RCC 7860 (cell line): ENCODE measurements at regions not wholly inside any gene's neighbourhood (a gene's known extent, or its start where the extent isn't known, plus 50 kb on each side); places are given as distances from the start of the nearest gene placed in this dataset.
"Not testable (repeated sequence)": the region's sequence is repeated elsewhere in the genome, so short reads cannot be mapped to it uniquely, and the experiment has no call there.

Source experiments
- DNase-seq: peaks from one replicate; pipeline ENCODE4 v3.0.0-alpha.2; 2015; ENCODE audit warnings: low spot score
- FAIRE-seq: peaks from 2 replicates; lab custom pipeline; 2012; peaks lifted over from hg19 to GRCh38; lab: Jason Lieb, UNC

- no peak for DNase-seq
Measured at GRCh38 chr12:67069451-67070306, 199.5 kb upstream of the CAND1 start.

GRCh38 chr12:67070307-67070600 is 198.9 kb upstream of the CAND1 start:
- DNase-seq (no peak), FAIRE-seq (no peak)

More at GRCh38 chr12:67069451-67070306, 199.5 kb upstream of the CAND1 start:
- FAIRE-seq: no peak

GRCh38 chr12:67070604-67071003 is 198.6 kb upstream of the CAND1 start:
- FAIRE-seq: no peak
- DNase-seq: no peak

- not testable (repeated sequence) for DNase-seq, FAIRE-seq
Measured at GRCh38 chr12:67072281-67072680, 196.9 kb upstream of the CAND1 start.

- DNase-seq: no peak
- FAIRE-seq: no peak
Measured at GRCh38 chr12:67073336-67073735, 195.8 kb upstream of the CAND1 start.

- DNase-seq (no peak), FAIRE-seq (no peak)
Measured at GRCh38 chr12:67074072-67074471, 195.1 kb upstream of the CAND1 start.

- peak; percentile 34 for FAIRE-seq
Measured at GRCh38 chr12:67077617-67078016, 191.5 kb upstream of the CAND1 start.

GRCh38 chr12:67078957-67079356 is 190.2 kb upstream of the CAND1 start:
- no peak for DNase-seq
- no peak for FAIRE-seq

More at GRCh38 chr12:67077617-67078016, 191.5 kb upstream of the CAND1 start:
- peak; percentile 6 for DNase-seq

- DNase-seq: no peak
- no peak for FAIRE-seq
Measured at GRCh38 chr12:67080637-67081036, 188.5 kb upstream of the CAND1 start.

GRCh38 chr12:67082221-67082620 is 186.9 kb upstream of the CAND1 start:
- FAIRE-seq: no peak
- DNase-seq: no peak

GRCh38 chr12:67085699-67086098 is 183.5 kb upstream of the CAND1 start:
- FAIRE-seq (no peak), DNase-seq (no peak)

- FAIRE-seq (no peak), DNase-seq (no peak)
Measured at GRCh38 chr12:67086116-67086515, 183.0 kb upstream of the CAND1 start.

GRCh38 chr12:67088401-67089118 is 180.6 kb upstream of the CAND1 start:
- DNase-seq (no peak), FAIRE-seq (no peak)

- FAIRE-seq (no peak), DNase-seq (no peak)
Measured at GRCh38 chr12:67091204-67091603, 178.0 kb upstream of the CAND1 start.

- DNase-seq (no peak), FAIRE-seq (no peak)
Measured at GRCh38 chr12:67091678-67092077, 177.5 kb upstream of the CAND1 start.

GRCh38 chr12:67092934-67093333 is 176.2 kb upstream of the CAND1 start:
- not testable (repeated sequence) for FAIRE-seq, DNase-seq

GRCh38 chr12:67096533-67097318 is 172.4 kb upstream of the CAND1 start:
- FAIRE-seq: no peak
- no peak for DNase-seq

- FAIRE-seq: no peak
- DNase-seq: no peak
Measured at GRCh38 chr12:67099858-67100257, 169.3 kb upstream of the CAND1 start.

GRCh38 chr12:67103521-67103920 is 165.6 kb upstream of the CAND1 start:
- FAIRE-seq (no peak), DNase-seq (no peak)

- FAIRE-seq (no peak), DNase-seq (no peak)
Measured at GRCh38 chr12:67107235-67107634, 161.9 kb upstream of the CAND1 start.

- no peak for DNase-seq
- no peak for FAIRE-seq
Measured at GRCh38 chr12:67107751-67108269, 161.3 kb upstream of the CAND1 start.
